GM18909 (cell line): ENCODE measurements at regions not wholly inside any gene's neighbourhood (a gene's known extent, or its start where the extent isn't known, plus 50 kb on each side); places are given as distances from the start of the nearest gene placed in this dataset.

ENCODE experiments used
- ATAC-seq: cut with Tn5 transposase; IDR thresholded peaks from one replicate; pipeline ENCODE4 v1.9.1; 2021; ENCODE audit warnings: mild to moderate bottlenecking; ENCODE audit not compliant: unreplicated experiment, poor library complexity

DNA sequence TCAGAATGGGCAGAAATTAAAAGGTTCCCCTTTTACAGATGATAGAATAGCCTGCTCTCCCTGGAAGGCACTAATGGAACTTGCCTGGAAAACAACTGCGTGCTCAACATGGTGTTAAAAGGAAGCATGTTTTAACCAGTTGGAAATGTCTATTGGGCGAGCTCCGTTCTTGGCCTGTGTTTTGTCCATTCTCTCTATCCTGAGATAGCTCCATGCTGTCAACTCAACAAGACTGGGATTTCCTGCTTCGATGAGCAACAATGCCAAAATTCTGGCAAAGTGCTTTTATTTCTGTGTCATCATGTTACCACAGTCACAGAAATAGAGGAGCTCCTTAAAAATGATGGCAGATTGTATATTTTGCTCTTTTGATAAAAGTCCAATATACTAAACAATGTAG is 198.3 kb downstream of the PLK2 start:
- no peak for ATAC-seq

DNA sequence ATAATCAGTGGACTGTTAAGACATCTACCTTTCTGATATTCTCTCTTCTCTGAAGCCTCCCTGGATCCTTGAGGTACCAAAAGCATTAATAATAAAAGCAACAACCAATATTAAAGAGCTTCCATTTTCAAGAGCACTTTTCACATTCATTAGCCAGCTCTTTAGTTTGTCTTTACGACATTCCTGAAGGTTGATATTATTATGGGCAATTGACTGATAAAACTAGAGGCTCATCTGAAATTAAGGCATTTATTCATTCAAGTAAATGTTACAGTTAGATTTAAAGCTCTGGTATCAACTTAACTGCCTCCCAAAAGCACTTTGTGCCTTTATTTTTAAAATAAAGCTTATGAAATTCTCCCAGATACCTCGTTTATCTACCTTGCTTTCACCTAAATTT is 199.6 kb downstream of the PLK2 start:
- no peak for ATAC-seq

DNA sequence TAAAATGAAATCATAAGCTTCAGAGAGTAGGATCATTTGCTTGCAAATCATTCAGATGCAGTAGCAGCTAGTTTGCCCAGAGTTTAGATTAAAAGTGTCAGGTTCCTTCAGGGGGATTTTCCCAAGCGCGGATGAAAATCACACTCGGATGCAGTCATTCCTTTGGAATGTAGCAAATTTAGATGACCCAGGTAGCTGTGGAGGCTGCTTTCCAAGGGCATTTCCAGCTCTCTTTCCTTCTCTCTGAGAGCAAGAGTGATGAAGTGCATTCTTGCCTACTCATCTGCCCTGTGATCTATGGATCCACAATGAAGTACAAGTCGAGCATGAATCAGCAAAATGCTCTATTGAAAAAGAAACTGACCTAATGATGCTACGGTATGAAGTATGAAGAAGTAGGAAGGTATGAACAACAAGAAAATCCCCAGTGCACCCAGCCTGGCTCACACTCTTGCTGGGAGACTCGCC is 200.2 kb downstream of the PLK2 start:
- no peak for ATAC-seq

DNA sequence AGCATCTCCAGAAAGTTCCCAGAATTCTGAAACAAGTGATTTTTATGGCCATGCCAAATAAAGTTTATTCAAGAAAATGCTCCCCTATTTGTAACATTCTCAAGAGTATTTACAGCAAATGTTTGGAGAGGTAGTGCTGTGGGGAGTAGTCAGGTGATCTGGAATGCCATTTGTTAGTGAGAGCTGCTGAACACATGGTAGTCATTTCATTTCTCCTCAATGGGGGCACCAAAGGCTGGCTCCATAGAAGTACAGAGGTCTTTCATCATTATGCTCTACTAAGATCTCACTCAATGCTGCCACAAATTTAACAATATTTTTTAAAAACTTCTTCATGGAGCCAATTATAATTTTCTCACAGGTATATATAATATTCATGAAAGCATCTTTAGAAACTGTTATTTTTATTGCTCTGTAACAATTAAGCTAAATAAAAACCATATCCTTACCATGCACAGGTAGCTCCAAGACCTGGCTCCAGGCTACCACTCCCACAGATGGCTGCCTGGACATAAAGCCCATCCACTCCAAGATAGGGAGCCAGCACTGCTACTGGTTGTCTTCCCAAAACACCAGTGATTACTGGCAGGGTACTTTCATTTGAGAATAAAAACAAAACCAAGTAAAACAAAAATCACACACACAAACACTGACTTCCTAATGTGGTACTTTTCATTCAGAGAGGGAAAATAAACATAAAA is 200.8 kb downstream of the PLK2 start:
- ATAC-seq, result no peak

DNA sequence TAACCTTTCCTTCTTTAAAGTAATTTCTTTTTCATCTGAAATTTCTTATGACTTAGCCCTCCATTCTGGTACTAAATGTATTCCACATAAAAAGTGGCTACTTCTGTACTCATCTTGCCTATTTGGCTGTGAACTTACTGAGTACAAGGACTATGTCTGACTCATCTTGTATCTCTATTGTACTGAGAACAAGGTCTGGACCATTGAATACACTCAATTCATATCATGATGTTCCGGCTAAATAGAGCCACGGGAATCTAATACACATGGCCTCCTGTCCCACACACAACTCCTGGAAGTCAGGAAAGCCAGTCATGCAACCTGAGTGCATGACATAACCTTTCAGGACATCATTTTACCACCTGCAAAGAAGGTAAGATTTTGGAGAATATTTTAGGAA is 203.9 kb downstream of the PLK2 start:
- ATAC-seq, result no peak

DNA sequence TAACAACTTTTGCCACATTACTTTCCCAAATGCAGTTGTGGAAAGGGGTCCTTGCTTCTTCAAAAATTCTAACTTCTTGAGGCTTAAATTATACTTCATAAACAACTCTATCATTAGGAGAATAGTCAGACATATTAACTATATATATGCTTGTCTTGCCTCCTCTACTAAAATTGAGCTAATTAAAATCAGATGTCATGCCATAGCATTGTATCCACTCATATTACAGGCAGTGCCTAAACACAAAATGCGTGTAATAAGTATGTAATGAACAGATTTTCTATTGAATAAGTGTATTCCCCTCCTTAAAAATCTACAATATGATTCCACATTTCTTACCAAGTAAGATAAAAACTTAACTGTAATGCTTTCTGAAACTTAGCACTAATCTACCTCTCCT is 204.5 kb downstream of the PLK2 start:
- ATAC-seq, result no peak

DNA sequence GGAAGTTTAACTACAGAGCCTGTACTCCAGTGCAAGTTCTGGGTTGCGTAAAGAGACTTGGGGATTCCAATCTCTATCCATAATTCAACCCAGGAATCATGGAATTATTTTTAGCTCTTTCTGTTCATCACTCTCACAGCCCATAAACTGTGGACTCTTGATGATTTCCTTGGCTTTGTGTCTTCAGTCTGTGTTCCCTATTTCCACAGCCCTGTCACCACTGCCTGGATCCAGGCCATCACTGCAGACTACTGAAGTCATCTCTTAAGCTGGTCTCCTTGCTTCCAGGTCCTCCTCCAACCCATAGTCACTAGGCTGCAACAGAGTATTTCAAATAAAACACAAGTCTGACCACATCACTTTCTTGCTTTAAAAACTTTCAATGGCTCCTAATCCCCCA is 211.7 kb downstream of the PLK2 start:
- ATAC-seq, result no peak

DNA sequence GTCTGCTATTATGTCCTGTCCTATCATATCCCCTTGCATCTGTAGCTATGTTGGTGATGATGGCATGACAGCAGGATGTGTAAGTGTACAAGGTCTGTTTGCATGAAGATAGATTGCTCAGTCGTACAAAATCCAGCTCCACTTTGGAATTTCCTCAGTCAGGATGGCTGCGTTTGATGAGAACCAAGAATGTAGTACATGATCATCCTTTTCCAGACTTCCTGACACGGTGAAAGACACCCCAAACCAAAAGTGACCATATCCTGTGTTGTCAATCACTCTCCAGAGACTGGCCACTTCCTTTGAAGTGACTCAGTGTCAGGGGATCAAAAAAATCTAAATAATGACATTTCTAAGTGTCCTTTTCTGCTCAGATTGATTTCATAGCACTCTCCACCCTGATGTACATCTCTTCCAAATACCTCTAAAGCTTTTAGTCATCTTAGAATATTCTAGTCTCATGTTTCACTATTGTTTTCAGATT is 213.4 kb downstream of the PLK2 start:
- ATAC-seq, result no peak

DNA sequence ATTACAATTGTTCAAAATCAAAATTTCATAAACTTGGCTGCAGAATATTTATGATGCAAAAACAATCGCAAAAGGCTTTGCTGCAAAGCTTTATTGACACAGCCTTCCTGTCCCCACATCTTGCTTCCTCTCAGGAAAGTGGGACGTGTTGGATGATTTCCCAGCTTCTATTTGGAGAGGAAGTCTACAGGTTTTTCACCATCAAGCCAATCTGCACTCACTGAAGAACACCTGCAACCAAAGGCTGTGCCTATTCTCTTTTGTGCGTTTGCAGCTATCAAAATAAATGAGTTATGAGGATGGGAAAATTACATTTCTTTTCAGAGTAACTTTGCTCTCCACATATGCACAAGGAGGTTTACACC is 214.4 kb downstream of the PLK2 start:
- ATAC-seq, result no peak

DNA sequence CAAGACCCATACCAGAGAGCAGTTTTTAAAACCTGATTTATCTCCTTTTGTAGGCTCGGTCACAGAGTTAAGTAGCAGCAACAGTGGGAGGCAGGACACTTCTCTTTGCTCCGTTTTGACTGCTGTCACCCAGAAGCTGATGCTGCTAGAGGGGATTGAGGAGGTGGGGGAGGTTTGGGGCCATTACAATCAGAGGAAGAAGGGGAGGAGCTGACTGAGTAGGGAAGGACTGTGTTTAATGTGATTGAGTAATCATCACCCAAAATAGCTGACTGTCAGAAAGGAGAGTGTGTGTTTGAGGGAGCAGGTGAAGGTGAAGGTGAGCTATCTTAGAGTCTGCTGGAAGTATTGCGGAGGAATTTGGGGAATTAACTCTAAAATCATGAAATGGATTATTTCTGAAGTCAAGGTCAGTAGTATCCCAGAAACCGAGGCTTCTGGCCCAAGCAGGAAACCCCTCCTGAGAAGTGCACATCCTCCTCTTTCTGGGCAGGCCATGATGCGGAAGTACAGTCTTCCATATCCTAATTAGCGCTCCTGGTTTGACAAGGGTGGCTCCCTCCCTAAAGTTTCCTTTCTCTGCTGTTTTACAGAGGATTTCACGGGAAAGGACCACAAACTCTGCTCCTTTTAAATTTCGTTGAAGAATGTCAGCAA is 214.9 kb downstream of the PLK2 start:
- no peak for ATAC-seq

DNA sequence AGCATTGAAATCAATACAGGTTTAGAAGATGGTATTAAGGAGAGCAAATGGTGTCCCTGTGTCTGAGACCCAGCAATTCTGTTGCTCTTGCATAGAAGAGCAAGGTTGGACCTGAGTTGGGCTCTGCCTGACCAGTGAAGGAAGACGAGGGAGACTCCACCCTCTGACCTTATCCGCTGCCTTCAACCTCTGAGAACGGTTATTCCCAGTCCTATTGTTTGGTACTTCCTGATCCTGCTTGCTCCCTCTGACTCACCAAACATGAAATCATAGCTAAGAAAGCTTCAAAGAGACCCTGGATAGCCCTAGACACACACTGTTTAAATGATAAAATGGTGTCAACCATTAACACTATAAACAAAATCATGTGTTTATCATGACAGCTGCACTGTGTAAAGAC is 218.5 kb downstream of the PLK2 start:
- no peak for ATAC-seq

DNA sequence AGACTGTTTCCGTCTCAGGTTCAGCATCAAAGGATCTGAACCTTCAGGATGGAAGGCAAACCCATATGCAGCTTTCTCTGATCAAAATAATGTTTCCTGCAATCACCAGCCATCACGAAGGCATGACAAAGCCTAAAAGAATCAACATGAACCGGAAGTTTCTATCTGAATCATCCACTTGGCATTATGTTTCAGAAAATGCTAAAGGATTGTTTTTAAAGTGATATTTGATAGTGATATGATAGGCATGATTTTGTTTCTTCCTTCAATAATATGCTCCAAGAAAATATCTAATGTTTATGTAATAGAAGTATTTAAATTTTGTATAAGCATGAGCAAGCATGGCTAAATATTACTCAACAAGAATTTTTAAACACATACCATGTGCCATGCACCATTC is 219.6 kb downstream of the PLK2 start:
- no peak for ATAC-seq

DNA sequence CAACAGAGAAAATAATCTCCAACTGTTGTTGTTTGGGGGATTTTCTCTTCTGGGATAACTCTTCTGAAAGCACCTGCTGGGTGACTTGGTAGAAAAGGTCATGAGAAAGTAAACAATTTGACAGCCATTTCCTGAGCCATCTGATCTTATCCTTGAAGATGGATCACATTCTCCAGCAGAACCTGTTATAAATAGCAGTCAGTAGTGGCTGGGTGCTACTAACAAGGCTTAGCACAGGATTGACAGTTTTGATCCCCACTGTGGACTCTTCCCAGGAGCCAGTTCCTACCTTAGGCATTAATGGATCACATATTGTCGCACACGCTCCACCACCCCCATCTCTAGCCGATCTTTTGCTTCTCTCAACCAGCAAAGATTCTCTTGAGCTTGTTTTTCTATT is 220.2 kb downstream of the PLK2 start:
- no peak for ATAC-seq

DNA sequence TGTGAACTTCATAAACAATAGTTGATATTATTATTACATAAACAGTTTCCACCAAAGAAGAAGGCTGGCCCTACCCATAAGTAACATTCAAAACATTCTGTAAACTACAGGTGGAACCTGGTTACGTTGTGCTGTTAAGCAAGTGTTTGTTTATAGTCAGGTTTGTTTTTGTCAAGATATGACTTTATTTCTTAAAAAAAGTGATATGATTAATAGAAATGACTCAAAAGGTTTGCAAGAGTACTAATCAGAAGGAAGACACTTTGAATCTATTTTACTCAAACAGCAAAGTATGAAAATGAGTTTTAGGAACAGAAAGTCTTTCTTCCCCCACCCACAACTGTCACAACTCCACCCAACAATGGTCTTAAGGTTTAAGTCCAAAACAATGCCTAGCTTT is 220.8 kb downstream of the PLK2 start:
- ATAC-seq, result no peak

DNA sequence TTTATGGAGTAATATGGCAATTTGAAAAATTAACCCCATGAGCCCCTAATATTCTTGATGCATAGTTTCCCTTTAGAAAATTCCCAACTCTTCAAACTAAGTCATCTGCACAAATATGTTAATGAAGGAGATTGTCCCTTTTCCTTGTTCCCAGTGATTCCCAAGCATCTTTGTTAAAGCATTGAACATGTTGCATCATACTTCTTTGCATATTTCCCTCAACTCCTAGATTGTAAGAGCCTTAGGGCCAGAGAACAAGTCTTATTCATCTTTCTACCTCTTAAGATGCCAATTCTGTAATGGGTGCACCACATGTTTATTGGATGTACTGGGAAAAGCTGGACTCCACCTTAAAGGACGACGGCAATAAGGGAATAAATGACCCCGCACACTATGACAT is 223.4 kb downstream of the PLK2 start:
- ATAC-seq, result no peak

DNA sequence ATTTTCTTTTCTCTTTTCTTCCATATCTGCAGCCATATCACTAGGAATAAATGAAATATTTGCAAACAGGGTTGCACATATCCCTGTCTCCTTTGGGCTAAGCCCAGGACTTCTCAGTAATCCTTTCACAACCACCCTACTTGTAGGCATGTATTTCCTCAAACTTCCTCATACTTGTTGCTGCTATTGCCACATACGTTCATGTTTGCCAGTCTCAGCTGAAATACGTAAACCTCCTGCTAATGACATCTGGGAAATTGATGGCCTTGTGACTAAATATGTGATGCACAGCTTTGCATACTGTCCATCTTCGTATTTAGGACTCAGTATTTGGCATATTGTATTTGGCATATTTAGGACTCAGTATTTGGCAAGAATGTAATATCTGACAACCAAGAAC is 224.6 kb downstream of the PLK2 start:
- no peak for ATAC-seq

DNA sequence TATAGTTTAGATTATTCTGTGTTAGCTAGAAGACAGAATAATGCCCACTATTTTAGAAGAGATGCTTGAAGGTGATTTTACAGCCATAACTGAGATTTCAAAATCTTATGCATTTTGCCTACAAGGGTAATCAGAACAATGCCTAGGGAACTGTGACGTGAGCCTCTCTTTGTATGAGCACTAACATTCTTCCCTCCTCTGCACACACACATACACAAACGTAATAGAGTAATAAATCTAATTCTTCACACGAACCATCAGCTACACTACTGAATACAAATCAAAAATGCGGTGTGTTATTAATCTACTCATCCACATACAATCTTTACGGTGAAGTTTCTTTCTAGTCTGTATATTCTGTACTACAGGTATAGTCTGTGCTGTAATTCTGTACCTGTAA is 227.8 kb downstream of the PLK2 start:
- no peak for ATAC-seq

DNA sequence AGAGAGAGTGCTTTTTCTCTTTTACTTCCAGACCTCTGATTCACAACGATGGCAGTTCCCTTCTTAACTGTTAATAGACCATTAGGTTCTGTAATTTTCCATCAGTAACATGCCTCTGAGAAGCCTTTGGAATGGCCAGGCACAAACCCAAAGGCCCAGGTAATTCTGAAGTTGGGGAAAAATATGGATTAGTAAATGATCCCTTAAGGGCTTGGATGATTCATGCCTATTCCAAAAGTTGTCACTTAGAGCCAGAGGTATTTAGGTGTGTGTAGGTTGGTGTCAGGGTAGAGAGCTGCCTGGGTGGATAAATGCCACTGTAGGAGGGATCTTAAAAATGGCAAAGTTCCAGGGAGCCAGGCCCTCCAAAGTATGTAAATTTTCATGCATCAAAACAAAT is 228.8 kb downstream of the PLK2 start:
- no peak for ATAC-seq

DNA sequence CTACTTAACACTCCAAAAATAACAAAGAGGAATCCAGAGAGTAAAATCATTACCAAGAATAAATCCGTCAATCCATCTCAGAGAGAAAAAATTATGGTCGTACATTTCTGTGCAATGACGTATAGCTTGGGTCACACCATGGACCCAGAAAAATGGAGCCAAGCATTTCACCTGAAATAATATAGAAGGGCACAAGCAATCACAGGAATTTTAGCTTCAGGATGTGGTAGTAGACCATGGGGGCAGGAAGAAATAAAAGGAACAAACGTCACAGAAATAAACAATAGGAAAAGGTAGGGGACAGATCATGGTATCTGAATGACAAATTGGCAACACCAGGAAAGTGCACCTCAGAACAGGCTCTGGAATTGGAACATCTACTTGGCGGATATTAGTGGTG is 231.0 kb downstream of the PLK2 start:
- ATAC-seq, result no peak

DNA sequence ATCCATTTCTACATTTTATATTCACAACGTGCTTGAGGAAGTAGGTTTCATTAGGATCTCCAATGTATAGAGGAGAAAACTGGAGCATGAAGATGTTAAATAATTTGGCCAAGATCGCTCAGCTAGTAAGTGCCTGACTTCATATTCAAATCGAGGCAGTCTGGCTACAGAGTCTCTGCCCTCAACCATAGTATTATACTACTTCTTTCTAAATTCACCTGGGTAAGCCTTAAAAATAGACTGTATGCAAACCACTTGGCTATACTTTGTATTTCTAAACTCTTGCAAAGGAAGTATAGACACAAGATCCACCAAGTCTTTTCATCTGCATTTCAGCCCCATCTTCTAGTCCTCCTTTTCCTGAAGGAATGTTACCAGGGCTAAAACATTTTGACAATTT is 232.0 kb downstream of the PLK2 start:
- ATAC-seq, result no peak

DNA sequence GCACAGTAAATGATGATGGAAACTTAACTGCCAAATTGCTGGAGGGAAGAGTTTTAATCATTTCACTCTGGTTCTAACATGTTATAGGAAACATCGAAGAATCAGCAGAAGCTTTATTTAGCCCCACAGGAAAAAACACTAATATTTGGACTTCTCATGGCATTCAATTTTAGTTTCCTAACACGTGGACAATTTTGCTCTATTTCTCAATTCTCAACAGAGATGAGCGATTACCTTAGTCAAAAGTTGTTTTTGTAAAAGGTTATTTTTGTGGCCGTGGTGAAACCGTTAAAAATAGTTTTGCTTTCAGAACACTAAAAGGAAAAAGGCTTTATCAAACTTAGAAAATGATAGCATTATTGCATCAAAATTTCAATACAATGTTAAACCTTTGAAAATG is 235.2 kb downstream of the PLK2 start:
- no peak for ATAC-seq

DNA sequence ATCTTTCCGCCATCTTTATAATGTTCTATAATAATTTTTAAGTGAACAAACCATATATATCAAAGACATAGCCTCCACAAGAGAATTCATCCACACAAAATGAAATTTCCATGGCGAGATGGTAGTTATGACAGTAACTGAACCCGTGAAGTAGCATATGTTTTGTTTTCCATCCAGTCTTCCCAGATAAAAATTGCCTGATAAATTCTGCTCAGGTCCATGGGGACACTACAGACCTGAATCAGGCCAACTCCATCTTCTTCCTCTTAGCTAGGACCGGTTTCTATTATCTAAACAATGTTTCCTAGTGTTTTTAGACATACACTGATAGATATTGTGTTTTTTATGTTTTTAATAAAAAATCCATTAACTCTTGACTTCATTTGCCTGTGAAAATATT is 235.7 kb downstream of the PLK2 start:
- no peak for ATAC-seq
